ENCODE measurements at regions not wholly inside any gene's neighbourhood (a gene's known extent, or its start where the extent isn't known, plus 50 kb on each side); places are given as distances from the start of the nearest gene placed in this dataset.

GRCh38 chrX:39149761-39150160 is 348.5 kb downstream of the MID1IP1 start:
- TF ChIP-seq CTCF (IDR thresholded peaks at IDR 0.05; ENCODE audit: low read depth, low read length, poor library complexity, severe bottlenecking) (peak; percentile 62), EZH2phosphoT487 (IDR thresholded peaks at IDR 0.05; ENCODE audit: borderline replicate concordance, low read length) (no peak)

Measured in DOHH2 (cell line).